HCT116 (cell line): ENCODE measurements at regions not wholly inside any gene's neighbourhood (a gene's known extent, or its start where the extent isn't known, plus 50 kb on each side); places are given as distances from the start of the nearest gene placed in this dataset.

ENCODE experiments used
- ATAC-seq: fragments of 200-7000 bp; cut with Tn5 transposase; 2 replicates; pipeline ENCODE4 v1.9.1; 2020; ENCODE audit warnings: mild to moderate bottlenecking, moderate library complexity
- BruUV-seq: library from RNA; stranded (reverse); fragments of 400-500 nt; replicated peaks from 2 replicates; lab custom pipeline; 2021; lab: Mats Ljungman, UMichigan
- CTCF ChIA-PET: fragments of 300-600 bp; sonication (Branson Sonifier 250); formaldehyde crosslinking; loops from one replicate; lab custom pipeline; 2021; ENCODE audit warnings: antibody characterized with exemption; lab: Charles Lee
- POLR2A ChIA-PET: fragments of 300-600, 350-600 bp; sonication (Branson Sonifier 250); formaldehyde crosslinking; loops from one replicate; lab custom pipeline; 2021; ENCODE audit warnings: antibody characterized with exemption; lab: Charles Lee
- RAD21 ChIA-PET, 2 experiments: fragments of 300-600 bp; sonication (Branson Sonifier 250); formaldehyde crosslinking; loops; one replicate each; lab custom pipeline; 2023; ENCODE audit warnings: low total read pairs in 2 of 2; ENCODE audit not compliant: uncharacterized antibody in 2 of 2, unreplicated experiment in 2 of 2, low non-redundant PET in 1 of 2; lab: Charles Lee
- DNase-seq: peaks from one replicate; pipeline ENCODE4 v3.0.0-alpha.2; 2010; ENCODE audit warnings: low read depth, low spot score
- H2AFZ ChIP-seq: fragments of 200-600 bp; shearing (Covaris generic), sonication (generic); 2 replicates; pipeline ENCODE4 v1.6.1; 2017; ENCODE audit warnings: low read depth, mixed run types, mixed read lengths, antibody characterized with exemption, low read length; ENCODE audit not compliant: poor library complexity, severe bottlenecking
- H3K27ac ChIP-seq: 2 replicates; pipeline ENCODE4 v1.5.1; 2012; ENCODE audit warnings: low read depth, low read length
- H3K27me3 ChIP-seq: fragments of 200-600 bp; sonication (generic); 2 replicates; pipeline ENCODE4 v1.6.1; 2016; ENCODE audit warnings: mixed run types, low read length, mixed read lengths; ENCODE audit not compliant: insufficient read depth
- H3K36me3 ChIP-seq, 2 experiments: fragments of 200-500 bp in 1 of 2; fragments of 200-600 bp in 1 of 2; sonication (Bioruptor generic) in 1 of 2; sonication (generic) in 1 of 2; 2 replicates each; pipeline versions ENCODE4 v1.5.1 to v1.6.1; 2014 to 2016; ENCODE audit warnings: low read length in 2 of 2, inconsistent platforms in 1 of 2, mixed read lengths in 1 of 2, mixed run types in 1 of 2; ENCODE audit not compliant: insufficient read depth in 2 of 2, control insufficient read depth in 1 of 2
- H3K4me1 ChIP-seq, 2 experiments: fragments of 200-600 bp in 1 of 2; sonication (generic) in 1 of 2; 2 replicates each; pipeline versions ENCODE4 v1.5.1 to v1.6.1; 2012 to 2017; ENCODE audit warnings: low read length in 2 of 2, inconsistent platforms in 1 of 2, mild to moderate bottlenecking in 1 of 2, mixed read lengths in 1 of 2, mixed run types in 1 of 2, moderate library complexity in 1 of 2; ENCODE audit not compliant: insufficient read depth in 2 of 2, control insufficient read depth in 1 of 2
- H3K4me2 ChIP-seq: fragments of 200-600 bp; sonication (generic); 2 replicates; pipeline ENCODE4 v1.6.1; 2017; ENCODE audit warnings: mixed run types, low read length, mixed read lengths
- H3K4me3 ChIP-seq, 2 experiments: fragments of 200-600 bp in 1 of 2; sonication (generic) in 1 of 2; replicated peaks in 1 of 2; 2 replicates each; pipeline ENCODE4 v1.5.1; 2011 to 2016; ENCODE audit warnings: low read length in 2 of 2, control low read depth in 1 of 2, low read depth in 1 of 2, mild to moderate bottlenecking in 1 of 2, mixed read lengths in 1 of 2, mixed run types in 1 of 2
- H3K79me2 ChIP-seq: fragments of 200-600 bp; sonication (generic); 2 replicates; pipeline ENCODE4 v1.6.1; 2017; ENCODE audit warnings: mild to moderate bottlenecking, mixed run types, low read length, moderate library complexity, mixed read lengths; ENCODE audit not compliant: insufficient read depth
- H3K9ac ChIP-seq: fragments of 200-600 bp; sonication (generic); 2 replicates; pipeline ENCODE4 v1.6.1; 2016; ENCODE audit warnings: low read length, mixed read lengths
- H3K9me2 ChIP-seq: fragments of 200-600 bp; sonication (generic), shearing (Covaris generic); 2 replicates; pipeline ENCODE4 v1.6.1; 2017; ENCODE audit warnings: mixed run types, mild to moderate bottlenecking, moderate library complexity; ENCODE audit not compliant: insufficient read depth
- H3K9me3 ChIP-seq, 2 experiments: fragments of 200-500 bp in 1 of 2; fragments of 200-600 bp in 1 of 2; sonication (Bioruptor generic) in 1 of 2; sonication (generic) in 1 of 2; 2 replicates each; pipeline ENCODE4 v1.6.1; 2014 to 2017; ENCODE audit warnings: low read length in 2 of 2, mixed read lengths in 2 of 2, inconsistent platforms in 1 of 2, low read depth in 1 of 2, mild to moderate bottlenecking in 1 of 2, mixed run types in 1 of 2, moderate library complexity in 1 of 2; ENCODE audit not compliant: control insufficient read depth in 1 of 2, insufficient read depth in 1 of 2
- H4K20me1 ChIP-seq: fragments of 200-600 bp; sonication (generic), shearing (Covaris generic); 2 replicates; pipeline ENCODE4 v1.6.1; 2017; ENCODE audit warnings: mixed run types, mild to moderate bottlenecking, moderate library complexity; ENCODE audit not compliant: insufficient read depth
- CEBPB ChIP-seq: IDR thresholded peaks from 2 replicates; pipeline ENCODE4 v1.6.1; 2012; ENCODE audit warnings: low read depth
- EZH2 ChIP-seq: fragments of 200-600 bp; sonication (generic); IDR thresholded peaks from 2 replicates; pipeline ENCODE4 v1.6.1; 2017; ENCODE audit warnings: antibody characterized with exemption, mixed run types
- EZH2phosphoT487 ChIP-seq: fragments of 200-600 bp; IDR thresholded peaks from 2 replicates; pipeline ENCODE4 v1.6.1; 2018; ENCODE audit warnings: antibody characterized with exemption, borderline replicate concordance
- MAX ChIP-seq: IDR thresholded peaks from 2 replicates; pipeline ENCODE4 v1.6.1; 2012
- POLR2A ChIP-seq: IDR thresholded peaks from 2 replicates; pipeline ENCODE4 v1.7.0; 2011; ENCODE audit warnings: borderline replicate concordance; ENCODE audit not compliant: insufficient read depth, insufficient read length; ENCODE audit errors: extremely low read depth
- POLR2AphosphoS5 ChIP-seq: IDR thresholded peaks from 2 replicates; pipeline ENCODE4 v1.6.1; 2011; ENCODE audit warnings: mild to moderate bottlenecking, low read depth, low read length, moderate library complexity
- RAD21 ChIP-seq: IDR thresholded peaks from 2 replicates; pipeline ENCODE4 v1.6.1; 2012; ENCODE audit warnings: low read depth, mild to moderate bottlenecking
- SIN3A ChIP-seq: IDR thresholded peaks from 2 replicates; pipeline ENCODE4 v1.6.1; 2012; ENCODE audit warnings: low read depth
- SP1 ChIP-seq: IDR thresholded peaks from 2 replicates; pipeline ENCODE4 v1.6.1; 2012; ENCODE audit warnings: low read depth
- SRF ChIP-seq: IDR thresholded peaks from 2 replicates; pipeline ENCODE4 v1.6.1; 2012; ENCODE audit warnings: low read depth
- TCF7L2 ChIP-seq: IDR thresholded peaks from 2 replicates; pipeline ENCODE4 v1.7.0; 2011; ENCODE audit warnings: borderline replicate concordance, inconsistent platforms; ENCODE audit not compliant: insufficient read depth, insufficient read length; ENCODE audit errors: extremely low read depth
- ZBTB33 ChIP-seq: IDR thresholded peaks from 2 replicates; pipeline ENCODE4 v1.6.1; 2011; ENCODE audit warnings: mild to moderate bottlenecking, low read length, moderate library complexity; ENCODE audit not compliant: insufficient replicate concordance; ENCODE audit errors: extremely low read depth
- ZFX ChIP-seq: fragments of 450-650 bp; IDR thresholded peaks from 2 replicates; pipeline ENCODE4 v1.6.1; 2017
- intact Hi-C: fragments of 100-400 bp; cut with micrococcal nuclease; formaldehyde crosslinking; loops from 2 replicates; pipeline ENCODE4 v1.10.0; 2022
- TF ChIP-seq, protein P1 (sequence below): IDR thresholded peaks from 2 replicates; pipeline ENCODE4 v1.6.1; 2012; ENCODE audit warnings: low read depth

DNA sequence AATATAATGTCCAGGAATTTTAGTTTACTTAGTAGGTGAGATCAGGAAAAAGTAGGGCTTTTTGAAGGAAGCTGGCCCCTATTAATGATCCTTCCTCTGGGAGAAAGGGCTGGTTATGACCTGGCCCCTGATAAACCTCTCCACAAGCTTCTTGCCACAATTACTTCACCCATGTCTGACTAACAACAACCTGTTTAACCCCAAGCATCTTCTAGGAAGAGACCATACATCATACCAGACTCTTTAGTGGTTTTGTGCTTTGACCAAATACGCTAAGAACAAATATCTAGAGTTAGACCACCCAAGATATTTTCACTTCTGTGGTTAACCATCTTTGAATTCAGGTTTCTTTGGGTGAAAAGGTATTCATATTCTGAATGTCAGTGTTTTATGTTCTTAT lies 174.0 kb upstream of the SLC27A6 start:
- POLR2A ChIA-PET, result no interaction called here
- RAD21 ChIA-PET, result no interaction called here
- no peak overlapping the region for H3K27ac ChIP-seq
- H3K4me2 ChIP-seq, result no peak overlapping the region
- TF ChIP-seq, protein P1, sequence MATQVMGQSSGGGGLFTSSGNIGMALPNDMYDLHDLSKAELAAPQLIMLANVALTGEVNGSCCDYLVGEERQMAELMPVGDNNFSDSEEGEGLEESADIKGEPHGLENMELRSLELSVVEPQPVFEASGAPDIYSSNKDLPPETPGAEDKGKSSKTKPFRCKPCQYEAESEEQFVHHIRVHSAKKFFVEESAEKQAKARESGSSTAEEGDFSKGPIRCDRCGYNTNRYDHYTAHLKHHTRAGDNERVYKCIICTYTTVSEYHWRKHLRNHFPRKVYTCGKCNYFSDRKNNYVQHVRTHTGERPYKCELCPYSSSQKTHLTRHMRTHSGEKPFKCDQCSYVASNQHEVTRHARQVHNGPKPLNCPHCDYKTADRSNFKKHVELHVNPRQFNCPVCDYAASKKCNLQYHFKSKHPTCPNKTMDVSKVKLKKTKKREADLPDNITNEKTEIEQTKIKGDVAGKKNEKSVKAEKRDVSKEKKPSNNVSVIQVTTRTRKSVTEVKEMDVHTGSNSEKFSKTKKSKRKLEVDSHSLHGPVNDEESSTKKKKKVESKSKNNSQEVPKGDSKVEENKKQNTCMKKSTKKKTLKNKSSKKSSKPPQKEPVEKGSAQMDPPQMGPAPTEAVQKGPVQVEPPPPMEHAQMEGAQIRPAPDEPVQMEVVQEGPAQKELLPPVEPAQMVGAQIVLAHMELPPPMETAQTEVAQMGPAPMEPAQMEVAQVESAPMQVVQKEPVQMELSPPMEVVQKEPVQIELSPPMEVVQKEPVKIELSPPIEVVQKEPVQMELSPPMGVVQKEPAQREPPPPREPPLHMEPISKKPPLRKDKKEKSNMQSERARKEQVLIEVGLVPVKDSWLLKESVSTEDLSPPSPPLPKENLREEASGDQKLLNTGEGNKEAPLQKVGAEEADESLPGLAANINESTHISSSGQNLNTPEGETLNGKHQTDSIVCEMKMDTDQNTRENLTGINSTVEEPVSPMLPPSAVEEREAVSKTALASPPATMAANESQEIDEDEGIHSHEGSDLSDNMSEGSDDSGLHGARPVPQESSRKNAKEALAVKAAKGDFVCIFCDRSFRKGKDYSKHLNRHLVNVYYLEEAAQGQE, result no peak
- TF ChIP-seq POLR2AphosphoS5 (no peak), EZH2phosphoT487 (no peak), TCF7L2 (no peak), CEBPB (no peak)
- TF ChIP-seq, all 23 proteins: peak for 0
- no peaks in the 10 kb centered on the region for H3K9me2 ChIP-seq
- no peaks in the 10 kb centered on the region for H3K4me1 ChIP-seq
- intact Hi-C loops, result no loop called here
- no TSS peak for BruUV-seq
- DNase-seq (no peak), ATAC-seq (no peak)
- H3K79me2 ChIP-seq, result no peaks in the 10 kb centered on the region
- no peaks in the 10 kb centered on the region for H4K20me1 ChIP-seq
- H2AFZ ChIP-seq, result no peak overlapping the region
- CTCF ChIA-PET, result no interaction called here
- H3K27me3 ChIP-seq, result no peaks in the 10 kb centered on the region
- no peak overlapping the region for H3K9ac ChIP-seq
- H3K4me3 ChIP-seq, result no peak overlapping the region
- H3K9me3 ChIP-seq, result no peaks in the 10 kb centered on the region
- no peaks in the 10 kb centered on the region for H3K36me3 ChIP-seq

GRCh38 chr5:128796506-128796905 lies 168.8 kb upstream of the SLC27A6 start:
- no peak for ATAC-seq
- H3K4me3 ChIP-seq, result no peak overlapping the region
- H3K36me3 ChIP-seq, result no peaks in the 10 kb centered on the region
- TF ChIP-seq ZBTB33, result no peak
- TF ChIP-seq MAX, result no peak
- no peak for TF ChIP-seq EZH2
- TF ChIP-seq POLR2AphosphoS5, result no peak
- TF ChIP-seq TCF7L2, result no peak
- no peak for TF ChIP-seq SIN3A
- TF ChIP-seq SRF, result no peak
- no peak for TF ChIP-seq POLR2A
- no peak for TF ChIP-seq SP1
- no peak for TF ChIP-seq RAD21
- TF ChIP-seq ZFX, result no peak
- no peaks in the 10 kb centered on the region for H3K9me2 ChIP-seq
- no peaks in the 10 kb centered on the region for H4K20me1 ChIP-seq
- H3K27me3 ChIP-seq, result no peaks in the 10 kb centered on the region
- BruUV-seq, result no TSS peak
- intact Hi-C loops, result no loop called here
- DNase-seq, result no peak
- RAD21 ChIA-PET, result no interaction called here
- H3K4me1 ChIP-seq, result peaks cover 0 to 5% of the 10 kb centered on the region in 2 experiments; a peak in 1 of 4 replicates
- H2AFZ ChIP-seq, result no peak overlapping the region
- H3K9me3 ChIP-seq, result no peaks in the 10 kb centered on the region
- H3K9ac ChIP-seq, result no peak overlapping the region
- POLR2A ChIA-PET, result no interaction called here
- H3K4me2 ChIP-seq, result no peak overlapping the region
- CTCF ChIA-PET, result interaction anchor here (1.4 kb wide), 1 partner anchor 47 kb away, joined by 4 read pairs; no protein-coding TSS in a partner anchor
- H3K27ac ChIP-seq, result no peak overlapping the region
- no peaks in the 10 kb centered on the region for H3K79me2 ChIP-seq
